ENCODE measurements at regions not wholly inside any gene's neighbourhood (a gene's known extent, or its start where the extent isn't known, plus 50 kb on each side); places are given as distances from the start of the nearest gene placed in this dataset.

GRCh38 chr2:234731236-234731635 lies 220.6 kb upstream of the SH3BP4 start:
- Histone ChIP-seq H2BK20ac (ENCODE audit: low read depth, low read length, poor library complexity, severe bottlenecking) (no peak overlapping the region), H3K4me1 (ENCODE audit: insufficient read depth, low read length) (no peaks in the 10 kb centered on the region), H3T11ph (ENCODE audit: low read length) (no peak overlapping the region), H2AK5ac (ENCODE audit: insufficient read length, low read length) (no peak overlapping the region), H2AFZ (ENCODE audit: low read length) (no peak overlapping the region), H3K23me2 (ENCODE audit: insufficient read length, low read depth, low read length, poor library complexity, severe bottlenecking) (no peaks in the 10 kb centered on the region), H3K27me3 (ENCODE audit: insufficient read depth, low read length) (no peaks in the 10 kb centered on the region), H3K14ac (ENCODE audit: insufficient read depth, low read length) (no peak overlapping the region), H4K91ac (ENCODE audit: insufficient read length, low read depth, low read length) (no peak overlapping the region), H4K5ac (ENCODE audit: insufficient read length, low read depth, low read length) (no peak overlapping the region), H3K18ac (ENCODE audit: insufficient read length, low read depth, low read length) (no peak overlapping the region), H4K8ac (replicated peaks; ENCODE audit: insufficient read length, low read depth, low read length) (no peak overlapping the region), H3K27ac (ENCODE audit: insufficient read length, low read depth, low read length) (no peak overlapping the region), H2BK5ac (ENCODE audit: insufficient read length, low read length) (no peak overlapping the region), H2BK15ac (ENCODE audit: low read depth, low read length) (no peak overlapping the region), H2BK12ac (ENCODE audit: insufficient read length, low read depth, low read length) (no peak overlapping the region), H3K79me1 (ENCODE audit: insufficient read depth, low read depth, low read length, poor library complexity, severe bottlenecking) (no peaks in the 10 kb centered on the region), H4K20me1 (ENCODE audit: control insufficient read depth, insufficient read depth, insufficient read length) (no peaks in the 10 kb centered on the region), H3K9ac (ENCODE audit: extremely low read depth, insufficient read length, low read length) (no peak overlapping the region), H3K9me3 (ENCODE audit: control insufficient read depth, low read depth, low read length) (no peaks in the 10 kb centered on the region), H3K79me2 (ENCODE audit: insufficient read depth, low read length) (no peaks in the 10 kb centered on the region), H3K23ac (ENCODE audit: insufficient read length, low read depth, low read length) (no peak overlapping the region), H3K56ac (ENCODE audit: insufficient read length, low read depth, low read length) (no peak overlapping the region), H3K4ac (ENCODE audit: low read depth, low read length) (no peak overlapping the region), H3K4me2 (ENCODE audit: insufficient read depth, insufficient read length, low read length) (no peak overlapping the region), H2BK120ac (ENCODE audit: low read depth, low read length, poor library complexity, severe bottlenecking) (no peak overlapping the region)
- H3K27ac Mint-ChIP-seq: no peak overlapping the region
- no peak overlapping the region for H3K4me3 Mint-ChIP-seq
- no peak for TF ChIP-seq CTCF (conservative IDR thresholded peaks at IDR 0.05)
- H3K4me1 Mint-ChIP-seq: peaks cover 5 to 6% of the 10 kb centered on the region in 2 experiments; a peak in 1 of 4 replicates
- no CpG with 5 or more reads among the region's 6 CpGs for WGBS (ENCODE audit: extremely low coverage, insufficient read length, low lambda C conversion rate)
- no peak for DNase-seq
- peaks cover 9 to 11% of the 10 kb centered on the region in 2 experiments for H3K9me3 Mint-ChIP-seq
- peaks cover 0 to 16% (median 10%) of the 10 kb centered on the region in 3 experiments; a peak in 5 of 7 replicates for H3K36me3 Mint-ChIP-seq (ENCODE audit: insufficient read depth in 1 of 3, low read depth in 3 of 3)
- H3K27me3 Mint-ChIP-seq (ENCODE audit: low read depth): peaks cover 2% of the 10 kb centered on the region; the same call in 1 of the 2 replicates
